ENCODE measurements at regions not wholly inside any gene's neighbourhood (a gene's known extent, or its start where the extent isn't known, plus 50 kb on each side); places are given as distances from the start of the nearest gene placed in this dataset.

DNA sequence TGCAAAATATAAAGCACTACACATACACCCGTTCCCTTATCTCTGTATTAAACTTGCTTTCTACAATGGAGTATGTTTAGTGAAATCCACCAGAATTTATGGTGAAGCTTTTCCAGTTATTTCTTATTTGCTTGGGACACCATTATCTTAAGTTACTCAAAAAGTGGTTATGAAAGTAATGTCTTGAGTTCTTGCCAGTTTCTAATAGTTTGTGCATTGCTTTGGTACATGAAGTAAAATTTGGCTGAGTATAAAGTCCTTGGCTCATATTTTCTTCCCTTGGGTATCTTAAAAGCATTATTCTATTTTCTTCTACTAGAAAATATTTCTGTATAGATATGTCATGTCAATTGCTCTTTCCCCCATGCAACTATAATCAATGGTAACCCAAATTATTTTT, 85.2 kb downstream of the POLR1F start:
- H3K79me2 ChIP-seq (ENCODE audit: insufficient read depth, low read depth) = no peaks in the 10 kb centered on the region
- no peak overlapping the region for H2AFZ ChIP-seq (ENCODE audit: low read depth)
- no peak overlapping the region for H3K27ac ChIP-seq
- no peaks in the 10 kb centered on the region for H4K20me1 ChIP-seq (ENCODE audit: insufficient read depth)
- H3K9ac ChIP-seq = no peak overlapping the region
- H3K4me2 ChIP-seq = no peak overlapping the region
- H3K4me3 ChIP-seq (IDR thresholded peaks at IDR 0.05; ENCODE audit: insufficient read depth, low read depth, low read length) = no peak overlapping the region
- no peaks in the 10 kb centered on the region for H3K36me3 ChIP-seq (ENCODE audit: insufficient read depth)
- no peaks in the 10 kb centered on the region for H3K4me1 ChIP-seq (ENCODE audit: low read depth, poor library complexity, severe bottlenecking)
- TF ChIP-seq, protein P1, sequence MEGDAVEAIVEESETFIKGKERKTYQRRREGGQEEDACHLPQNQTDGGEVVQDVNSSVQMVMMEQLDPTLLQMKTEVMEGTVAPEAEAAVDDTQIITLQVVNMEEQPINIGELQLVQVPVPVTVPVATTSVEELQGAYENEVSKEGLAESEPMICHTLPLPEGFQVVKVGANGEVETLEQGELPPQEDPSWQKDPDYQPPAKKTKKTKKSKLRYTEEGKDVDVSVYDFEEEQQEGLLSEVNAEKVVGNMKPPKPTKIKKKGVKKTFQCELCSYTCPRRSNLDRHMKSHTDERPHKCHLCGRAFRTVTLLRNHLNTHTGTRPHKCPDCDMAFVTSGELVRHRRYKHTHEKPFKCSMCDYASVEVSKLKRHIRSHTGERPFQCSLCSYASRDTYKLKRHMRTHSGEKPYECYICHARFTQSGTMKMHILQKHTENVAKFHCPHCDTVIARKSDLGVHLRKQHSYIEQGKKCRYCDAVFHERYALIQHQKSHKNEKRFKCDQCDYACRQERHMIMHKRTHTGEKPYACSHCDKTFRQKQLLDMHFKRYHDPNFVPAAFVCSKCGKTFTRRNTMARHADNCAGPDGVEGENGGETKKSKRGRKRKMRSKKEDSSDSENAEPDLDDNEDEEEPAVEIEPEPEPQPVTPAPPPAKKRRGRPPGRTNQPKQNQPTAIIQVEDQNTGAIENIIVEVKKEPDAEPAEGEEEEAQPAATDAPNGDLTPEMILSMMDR (conservative IDR thresholded peaks at IDR 0.05; ENCODE audit: low read depth, low read length) = no peak
- no peaks in the 10 kb centered on the region for H3K27me3 ChIP-seq (ENCODE audit: insufficient read depth, low read depth)

DNA sequence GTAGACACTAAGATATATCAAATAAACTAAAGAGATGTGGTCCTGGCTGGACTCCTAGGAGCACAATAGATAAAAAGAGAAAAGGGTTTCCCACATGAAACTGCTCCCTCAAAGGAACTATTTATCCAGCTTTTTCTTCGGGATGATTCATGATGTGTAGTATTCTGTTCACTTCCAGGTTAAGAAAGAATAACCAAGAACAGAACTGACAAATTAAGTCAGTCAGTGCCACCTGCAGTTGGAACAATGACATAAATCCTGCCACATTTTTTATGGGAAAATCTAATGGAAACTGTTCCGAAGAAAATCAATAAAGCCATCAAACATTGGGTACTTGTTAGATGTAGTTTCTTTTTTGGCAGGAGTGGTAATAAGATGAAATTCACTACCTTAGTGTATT, 87.1 kb downstream of the POLR1F start:
- Histone ChIP-seq H3K27ac (no peak overlapping the region), H3K4me3 (IDR thresholded peaks at IDR 0.05; ENCODE audit: insufficient read depth, low read depth, low read length) (no peak overlapping the region), H2AFZ (ENCODE audit: low read depth) (no peak overlapping the region), H3K4me2 (no peak overlapping the region), H3K4me1 (ENCODE audit: low read depth, poor library complexity, severe bottlenecking) (no peaks in the 10 kb centered on the region), H3K27me3 (ENCODE audit: insufficient read depth, low read depth) (no peaks in the 10 kb centered on the region), H3K36me3 (ENCODE audit: insufficient read depth) (no peaks in the 10 kb centered on the region), H4K20me1 (ENCODE audit: insufficient read depth) (no peaks in the 10 kb centered on the region), H3K79me2 (ENCODE audit: insufficient read depth, low read depth) (no peaks in the 10 kb centered on the region), H3K9ac (no peak overlapping the region)
- TF ChIP-seq, protein P1 (conservative IDR thresholded peaks at IDR 0.05; ENCODE audit: low read depth, low read length) = no peak

DNA sequence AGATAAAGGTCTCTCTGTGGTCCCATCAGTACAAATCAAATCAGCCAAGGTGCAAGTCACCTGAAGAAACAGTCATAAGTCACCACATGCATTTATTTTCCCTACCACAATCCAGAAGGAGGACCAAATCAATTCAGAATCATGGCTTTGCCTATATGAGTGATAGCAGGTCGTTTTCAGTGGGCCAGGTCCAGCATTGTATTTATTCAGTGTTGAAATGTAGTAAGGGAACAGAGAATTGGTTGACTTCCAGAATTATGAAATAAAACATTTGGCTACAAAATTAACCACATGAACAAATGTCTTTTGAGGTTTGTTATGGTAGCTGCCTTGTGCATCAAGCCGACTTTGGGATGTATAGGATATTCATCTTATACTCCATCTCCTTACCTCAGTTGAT, 88.4 kb downstream of the POLR1F start:
- Histone ChIP-seq H3K27ac (no peak overlapping the region), H4K20me1 (ENCODE audit: insufficient read depth) (no peaks in the 10 kb centered on the region), H3K4me1 (ENCODE audit: low read depth, poor library complexity, severe bottlenecking) (no peaks in the 10 kb centered on the region), H3K4me3 (IDR thresholded peaks at IDR 0.05; ENCODE audit: insufficient read depth, low read depth, low read length) (no peak overlapping the region), H3K36me3 (ENCODE audit: insufficient read depth) (no peaks in the 10 kb centered on the region), H3K9ac (no peak overlapping the region), H3K27me3 (ENCODE audit: insufficient read depth, low read depth) (no peaks in the 10 kb centered on the region), H2AFZ (ENCODE audit: low read depth) (no peak overlapping the region), H3K79me2 (ENCODE audit: insufficient read depth, low read depth) (no peaks in the 10 kb centered on the region), H3K4me2 (no peak overlapping the region)
- TF ChIP-seq, protein P1 (conservative IDR thresholded peaks at IDR 0.05; ENCODE audit: low read depth, low read length) = no peak

DNA sequence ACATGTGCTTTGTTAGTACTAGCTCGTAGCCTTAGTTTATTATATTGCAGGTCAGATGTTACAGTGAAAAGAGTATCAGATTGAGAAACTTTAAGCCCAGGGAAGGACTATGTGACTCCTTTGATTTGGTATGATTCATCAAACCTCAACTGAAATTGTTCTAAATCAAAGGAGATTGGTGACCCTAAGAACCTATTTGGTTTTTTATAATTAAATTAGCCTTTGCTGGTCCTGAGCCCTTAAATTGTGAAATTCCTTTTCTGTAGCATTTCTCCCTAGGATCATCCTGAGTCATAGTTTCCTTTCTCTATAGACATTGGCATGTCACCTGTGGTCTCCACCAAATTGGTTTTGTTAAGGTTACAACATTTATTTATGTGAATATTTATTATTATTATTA, 89.7 kb downstream of the POLR1F start:
- Histone ChIP-seq H3K27me3 (ENCODE audit: insufficient read depth, low read depth) (no peaks in the 10 kb centered on the region), H4K20me1 (ENCODE audit: insufficient read depth) (no peaks in the 10 kb centered on the region), H3K4me1 (ENCODE audit: low read depth, poor library complexity, severe bottlenecking) (no peaks in the 10 kb centered on the region), H2AFZ (ENCODE audit: low read depth) (no peak overlapping the region), H3K27ac (no peak overlapping the region), H3K9ac (no peak overlapping the region), H3K79me2 (ENCODE audit: insufficient read depth, low read depth) (no peaks in the 10 kb centered on the region), H3K36me3 (ENCODE audit: insufficient read depth) (no peaks in the 10 kb centered on the region), H3K4me3 (IDR thresholded peaks at IDR 0.05; ENCODE audit: insufficient read depth, low read depth, low read length) (no peak overlapping the region), H3K4me2 (no peak overlapping the region)
- TF ChIP-seq, protein P1 (conservative IDR thresholded peaks at IDR 0.05; ENCODE audit: low read depth, low read length) = no peak

DNA sequence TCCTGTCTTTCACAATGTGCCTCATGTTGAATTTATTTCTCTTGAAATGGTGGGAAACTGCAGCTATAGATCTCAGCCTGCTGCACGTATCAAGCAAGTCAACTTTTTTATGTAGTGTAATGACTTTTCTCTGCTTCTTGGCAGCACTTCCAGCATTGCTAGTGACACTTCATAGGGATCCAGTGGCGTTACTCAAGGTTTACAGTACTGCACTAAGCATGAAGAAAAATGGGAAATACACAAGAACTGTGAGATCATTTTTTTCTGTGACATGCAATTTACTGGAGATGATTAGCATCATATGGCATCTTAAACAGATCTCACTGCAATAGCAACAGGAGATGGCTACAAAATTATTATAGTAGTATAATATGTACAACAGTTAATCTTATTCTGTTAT, 90.9 kb downstream of the POLR1F start:
- Histone ChIP-seq H3K27ac (no peak overlapping the region), H3K4me2 (no peak overlapping the region), H3K79me2 (ENCODE audit: insufficient read depth, low read depth) (no peaks in the 10 kb centered on the region), H3K4me3 (IDR thresholded peaks at IDR 0.05; ENCODE audit: insufficient read depth, low read depth, low read length) (no peak overlapping the region), H3K9ac (no peak overlapping the region), H3K4me1 (ENCODE audit: low read depth, poor library complexity, severe bottlenecking) (no peaks in the 10 kb centered on the region), H3K27me3 (ENCODE audit: insufficient read depth, low read depth) (no peaks in the 10 kb centered on the region), H3K36me3 (ENCODE audit: insufficient read depth) (no peaks in the 10 kb centered on the region), H2AFZ (ENCODE audit: low read depth) (no peak overlapping the region), H4K20me1 (ENCODE audit: insufficient read depth) (no peaks in the 10 kb centered on the region)
- TF ChIP-seq, protein P1 (conservative IDR thresholded peaks at IDR 0.05; ENCODE audit: low read depth, low read length) = no peak

Measured in KMS-11 (cell line).